Aorta (tissue), 5 donors: ENCODE measurements at regions not wholly inside any gene's neighbourhood (a gene's known extent, or its start where the extent isn't known, plus 50 kb on each side); places are given as distances from the start of the nearest gene placed in this dataset.
"Not testable (repeated sequence)": the region's sequence is repeated elsewhere in the genome, so short reads cannot be mapped to it uniquely, and the experiment has no call there.

ENCODE experiments used
- ATAC-seq: fragments of 200-7000 bp; cut with Tn5 transposase; one replicate; pipeline ENCODE4 v1.9.1; 2022; ENCODE audit warnings: moderate library complexity; ENCODE audit not compliant: low FRiP score
- DNase-seq, 2 donors: peaks; one replicate each; pipeline ENCODE4 v3.0.0-alpha.2; 2020
- H3K27ac ChIP-seq, 2 donors: one replicate each; pipeline ENCODE4 v1.5.1; 2013; ENCODE audit warnings: low read length in 2 of 2, mild to moderate bottlenecking in 2 of 2, moderate library complexity in 2 of 2, control low read depth in 1 of 2, inconsistent platforms in 1 of 2, low read depth in 1 of 2
- H3K27me3 ChIP-seq, 2 donors: one replicate each; pipeline ENCODE4 v1.6.1; 2013; ENCODE audit warnings: control low read depth in 1 of 2, low read length in 1 of 2, mild to moderate bottlenecking in 1 of 2, moderate library complexity in 1 of 2; ENCODE audit not compliant: insufficient read depth in 2 of 2, control insufficient read depth in 1 of 2
- H3K36me3 ChIP-seq, 2 donors: one replicate each; pipeline ENCODE4 v1.6.1; 2013; ENCODE audit warnings: control low read depth in 1 of 2, low read length in 1 of 2, mild to moderate bottlenecking in 1 of 2; ENCODE audit not compliant: insufficient read depth in 2 of 2, control insufficient read depth in 1 of 2
- H3K4me1 ChIP-seq, 2 donors: one replicate each; pipeline ENCODE4 v1.6.1; 2013; ENCODE audit warnings: low read length in 2 of 2, control low read depth in 1 of 2, mild to moderate bottlenecking in 1 of 2, moderate library complexity in 1 of 2; ENCODE audit not compliant: insufficient read depth in 2 of 2, control insufficient read depth in 1 of 2
- H3K4me3 ChIP-seq, 2 donors: one replicate each; pipeline ENCODE4 v1.5.1; 2013; ENCODE audit warnings: low read length in 2 of 2, control low read depth in 1 of 2, mild to moderate bottlenecking in 1 of 2
- H3K9me3 ChIP-seq: one replicate; pipeline ENCODE4 v1.6.1; 2013; ENCODE audit warnings: mild to moderate bottlenecking, low read length; ENCODE audit not compliant: control insufficient read depth
- WGBS, 2 donors: extraction: QIAGEN DNeasy Blood & Tissue Kit; methylation state at CpG; one replicate each; pipeline ENCODE4 v1.1.7; 2013; 5-methylcytosine and 5-hydroxymethylcytosine counted together
- intact Hi-C, 2 donors: fragments of 100-400 bp; cut with DNase I; formaldehyde crosslinking; loops; one replicate each; pipeline versions ENCODE4 v1.14.2 to v1.15.0; 2022
- donor health status: healthy with polysubstance abuse.
- donor health status: Bipolar disorder and iron deficiency.
- donor health status: DM: no; HTN: no; CAD: no.
- donor health status: DM: no; HTN: no; CAD: no.
- donor health status: DM: yes; HTN: yes; CAD: no.

DNA sequence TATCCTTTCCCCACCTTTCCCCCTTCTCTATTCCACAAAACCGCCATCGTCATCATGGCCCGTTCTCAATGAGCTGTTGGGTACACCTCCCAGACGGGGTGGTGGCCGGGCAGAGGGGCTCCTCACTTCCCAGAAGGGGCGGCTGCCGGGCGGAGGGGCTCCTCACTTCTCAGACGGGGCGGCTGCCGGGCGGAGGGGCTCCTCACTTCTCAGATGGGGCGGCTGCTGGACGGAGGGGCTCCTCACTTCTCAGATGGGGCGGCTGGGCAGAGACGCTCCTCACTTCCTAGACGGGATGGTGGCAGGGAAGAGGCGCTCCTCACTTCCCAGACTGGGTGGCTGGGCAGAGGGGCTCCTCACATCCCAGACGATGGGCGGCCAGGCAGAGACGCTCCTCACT is 135.3 kb upstream of the GALNT2 start:
- H3K4me1 ChIP-seq, H3K36me3 ChIP-seq, H3K9me3 ChIP-seq, ATAC-seq, H3K27ac ChIP-seq, DNase-seq, H3K4me3 ChIP-seq, intact Hi-C loops, H3K27me3 ChIP-seq: not testable (repeated sequence)
- 95 to 96% methylated on average over 18 to 21 of the region's 21 CpGs for WGBS, 2 donors

DNA sequence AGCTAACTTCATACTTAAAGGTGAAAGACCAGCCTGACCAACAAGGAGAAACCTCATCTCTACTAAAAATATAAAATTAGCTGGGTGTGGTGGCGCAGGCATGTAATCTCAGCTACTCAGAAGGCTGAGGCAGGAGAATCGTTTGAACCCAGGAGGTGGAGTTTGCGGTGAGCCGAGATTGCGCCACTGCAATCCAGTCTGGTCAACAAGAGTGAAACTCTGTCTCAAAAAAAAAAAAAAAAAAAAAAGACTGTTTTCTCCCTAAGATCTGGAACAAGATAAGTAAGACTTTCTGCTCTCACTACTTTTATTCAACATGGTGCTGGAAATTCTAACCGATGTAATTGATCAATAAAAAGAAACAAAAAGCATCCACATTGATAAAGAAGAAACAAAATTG is 131.9 kb upstream of the GALNT2 start:
- H3K27ac ChIP-seq, intact Hi-C loops, DNase-seq, H3K36me3 ChIP-seq, H3K9me3 ChIP-seq, H3K27me3 ChIP-seq, H3K4me3 ChIP-seq, ATAC-seq, H3K4me1 ChIP-seq: not testable (repeated sequence)
- WGBS, 2 donors, result 93 to 97% methylated on average over 6 of the region's 6 CpGs

DNA sequence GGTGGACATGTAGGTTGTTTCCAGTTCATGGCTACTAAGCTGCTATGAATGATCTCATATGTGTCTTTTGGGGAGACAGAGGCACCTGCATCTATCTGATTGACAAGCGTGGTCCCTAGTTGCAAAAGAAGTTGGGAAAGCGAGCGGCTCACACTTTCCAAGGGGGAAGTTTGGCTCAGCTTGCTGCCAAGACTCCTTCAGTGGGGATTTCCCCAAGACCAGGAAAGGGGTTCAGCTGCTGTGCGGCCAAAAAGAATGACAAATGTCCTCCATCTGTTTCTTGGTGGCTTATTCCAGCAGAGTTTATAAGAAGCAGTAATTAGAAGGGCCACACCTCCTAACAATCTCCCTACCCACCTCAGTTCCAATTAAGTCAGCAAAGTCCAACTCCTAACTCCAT is 128.5 kb upstream of the GALNT2 start:
- no peak for DNase-seq
- 86 to 94% methylated on average over 4 of the region's 4 CpGs for WGBS, 2 donors
- intact Hi-C loops, result no loop called here

DNA sequence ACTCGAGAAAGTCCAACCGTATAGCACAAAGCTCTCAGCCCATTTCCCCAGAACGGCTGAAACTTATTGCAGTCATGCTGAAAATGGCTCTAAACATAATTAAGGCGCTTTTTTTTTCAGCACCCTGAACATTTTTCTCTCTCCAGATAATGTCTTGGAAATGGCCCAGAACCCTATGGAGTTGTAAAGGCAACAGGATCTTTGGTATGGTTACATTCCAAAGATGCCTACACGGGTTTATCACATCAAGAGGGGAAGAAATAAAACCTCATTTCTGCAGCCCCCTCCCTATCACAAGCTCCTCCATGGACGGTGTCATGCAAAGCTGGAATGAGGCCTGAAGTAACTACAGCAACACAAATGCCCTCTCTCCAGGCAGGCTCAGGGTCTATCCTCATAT is 126.4 kb upstream of the GALNT2 start:
- ATAC-seq, result no peak
- H3K4me3 ChIP-seq, result no peak overlapping the region
- no peak for DNase-seq
- no peaks in the 10 kb centered on the region for H3K9me3 ChIP-seq
- no peaks in the 10 kb centered on the region for H3K36me3 ChIP-seq
- H3K4me1 ChIP-seq, result no peaks in the 10 kb centered on the region
- no peak overlapping the region for H3K27ac ChIP-seq
- WGBS, 2 donors, result 26 to 41% methylated on average over 6 of the region's 6 CpGs
- intact Hi-C loops, result no loop called here
- H3K27me3 ChIP-seq, result no peaks in the 10 kb centered on the region

More for the DNA sequence above, 128.5 kb upstream of the GALNT2 start:
- no peaks in the 10 kb centered on the region for H3K27me3 ChIP-seq
- ATAC-seq, result no peak
- no peak overlapping the region for H3K27ac ChIP-seq
- no peaks in the 10 kb centered on the region for H3K9me3 ChIP-seq
- H3K36me3 ChIP-seq, result no peaks in the 10 kb centered on the region
- H3K4me3 ChIP-seq, result no peak overlapping the region
- H3K4me1 ChIP-seq, result no peaks in the 10 kb centered on the region

DNA sequence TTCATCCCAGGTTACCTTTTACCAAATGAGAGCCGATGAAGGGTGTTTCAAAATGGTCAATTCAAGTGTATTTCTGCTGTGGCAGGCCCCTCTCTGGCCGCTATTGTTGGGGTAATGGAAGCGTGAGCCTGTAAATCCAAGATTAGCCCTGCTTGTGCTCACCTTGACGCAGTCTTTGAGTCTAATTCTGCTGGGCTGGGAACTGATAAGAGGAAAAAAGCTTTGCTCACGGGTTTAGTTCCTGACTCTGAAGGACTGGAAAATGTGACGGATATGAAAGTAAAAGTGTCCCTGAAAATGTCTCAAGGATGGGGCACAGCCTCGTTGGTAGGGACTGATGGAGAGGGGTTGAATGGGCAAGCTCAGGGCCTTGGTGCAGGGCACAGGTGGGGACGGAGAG is 125.9 kb upstream of the GALNT2 start:
- H3K4me1 ChIP-seq, result no peaks in the 10 kb centered on the region
- H3K27me3 ChIP-seq, result no peaks in the 10 kb centered on the region
- 74 to 85% methylated on average over 8 of the region's 8 CpGs for WGBS, 2 donors
- no peaks in the 10 kb centered on the region for H3K36me3 ChIP-seq
- no peak for ATAC-seq
- intact Hi-C loops, result no loop called here
- no peak overlapping the region for H3K4me3 ChIP-seq
- H3K9me3 ChIP-seq, result no peaks in the 10 kb centered on the region
- DNase-seq, result no peak
- no peak overlapping the region for H3K27ac ChIP-seq

DNA sequence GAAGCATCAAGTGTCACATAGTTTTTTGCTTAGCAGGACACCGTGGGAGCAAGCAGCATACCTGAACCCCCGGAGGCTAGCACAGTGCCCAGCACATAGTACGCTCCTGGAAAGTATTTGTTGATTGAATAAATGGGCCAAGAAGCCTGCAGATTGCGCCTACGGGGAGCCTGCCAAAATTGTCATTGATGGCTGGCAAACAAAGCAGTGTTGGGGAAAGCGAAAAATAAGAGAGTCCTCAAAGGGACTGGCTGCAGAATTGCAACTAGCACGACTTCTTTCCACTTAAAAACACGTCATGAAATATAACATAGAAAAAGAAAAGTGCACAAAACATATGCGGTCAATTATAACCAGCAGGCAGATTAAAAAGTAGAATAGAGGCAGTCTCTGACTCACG is 125.2 kb upstream of the GALNT2 start:
- Histone ChIP-seq H3K4me1 (no peaks in the 10 kb centered on the region), H3K9me3 (no peaks in the 10 kb centered on the region), H3K27me3 (no peaks in the 10 kb centered on the region), H3K36me3 (no peaks in the 10 kb centered on the region), H3K27ac (no peak overlapping the region), H3K4me3 (no peak overlapping the region)
- WGBS, 2 donors, result 25 to 27% methylated on average over 10 of the region's 10 CpGs
- intact Hi-C loops, result no loop called here
- no peak for ATAC-seq
- DNase-seq, result no peak

DNA sequence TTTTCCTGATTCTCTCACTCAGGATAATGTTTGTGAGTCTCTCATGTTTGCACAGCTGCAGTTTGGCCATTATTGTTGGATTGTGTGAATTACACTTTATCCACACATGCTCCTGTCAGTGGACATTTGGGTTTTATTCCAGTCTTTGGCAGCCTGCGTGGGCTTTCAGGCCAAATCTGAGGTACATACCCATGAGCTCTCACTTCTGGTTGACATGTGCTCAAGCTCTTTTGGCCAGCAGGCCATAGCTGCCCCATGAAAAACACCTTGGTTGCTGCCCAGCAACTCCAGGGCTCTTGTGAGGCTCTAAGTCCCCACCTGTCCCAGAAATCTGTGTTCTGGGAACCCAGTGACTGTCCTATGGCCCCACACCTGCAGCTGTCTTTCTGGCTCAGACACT is 124.5 kb upstream of the GALNT2 start:
- ATAC-seq, result no peak

DNA sequence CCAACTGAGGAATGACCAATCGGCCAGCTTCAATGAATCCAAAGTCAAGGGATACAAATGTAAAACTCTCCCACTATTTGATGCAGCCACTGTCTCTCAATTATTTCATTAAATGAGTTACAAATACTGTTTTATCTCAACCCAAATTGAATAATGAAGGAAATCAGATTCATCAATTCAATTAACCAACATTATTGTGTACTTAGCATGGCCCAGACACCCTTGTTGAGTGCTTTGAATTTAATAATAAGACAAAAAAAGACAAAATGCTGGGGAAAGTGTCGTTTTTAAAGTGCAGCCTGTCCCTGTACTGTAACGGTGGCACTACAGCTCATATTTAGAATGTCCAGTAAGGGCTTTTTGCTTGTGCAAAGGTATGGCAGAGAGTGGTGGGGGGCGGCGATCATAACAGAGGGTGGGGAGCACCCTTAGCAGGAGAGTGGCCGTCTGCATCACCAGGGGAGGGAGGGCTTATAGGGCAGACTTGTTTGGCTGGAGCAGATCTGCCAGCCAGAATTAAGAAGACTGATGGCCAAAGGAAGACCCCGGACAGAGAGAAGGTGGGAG is 123.8 kb upstream of the GALNT2 start:
- intact Hi-C loops, result no loop called here
- Histone ChIP-seq H3K4me1 (no peaks in the 10 kb centered on the region), H3K36me3 (no peaks in the 10 kb centered on the region), H3K4me3 (no peak overlapping the region), H3K9me3 (no peaks in the 10 kb centered on the region), H3K27ac (no peak overlapping the region), H3K27me3 (no peaks in the 10 kb centered on the region)
- ATAC-seq (no peak), DNase-seq (no peak)
- 96 to 97% methylated on average over 7 of the region's 7 CpGs for WGBS, 2 donors

More for the DNA sequence above, 124.5 kb upstream of the GALNT2 start:
- Histone ChIP-seq H3K4me1 (no peaks in the 10 kb centered on the region), H3K36me3 (no peaks in the 10 kb centered on the region), H3K27me3 (no peaks in the 10 kb centered on the region), H3K27ac (no peak overlapping the region), H3K9me3 (no peaks in the 10 kb centered on the region), H3K4me3 (no peak overlapping the region)
- intact Hi-C loops, result no loop called here
- DNase-seq, result no peak
- WGBS, 2 donors, result 10 to 41% methylated on average over 1 of the region's 1 CpG

DNA sequence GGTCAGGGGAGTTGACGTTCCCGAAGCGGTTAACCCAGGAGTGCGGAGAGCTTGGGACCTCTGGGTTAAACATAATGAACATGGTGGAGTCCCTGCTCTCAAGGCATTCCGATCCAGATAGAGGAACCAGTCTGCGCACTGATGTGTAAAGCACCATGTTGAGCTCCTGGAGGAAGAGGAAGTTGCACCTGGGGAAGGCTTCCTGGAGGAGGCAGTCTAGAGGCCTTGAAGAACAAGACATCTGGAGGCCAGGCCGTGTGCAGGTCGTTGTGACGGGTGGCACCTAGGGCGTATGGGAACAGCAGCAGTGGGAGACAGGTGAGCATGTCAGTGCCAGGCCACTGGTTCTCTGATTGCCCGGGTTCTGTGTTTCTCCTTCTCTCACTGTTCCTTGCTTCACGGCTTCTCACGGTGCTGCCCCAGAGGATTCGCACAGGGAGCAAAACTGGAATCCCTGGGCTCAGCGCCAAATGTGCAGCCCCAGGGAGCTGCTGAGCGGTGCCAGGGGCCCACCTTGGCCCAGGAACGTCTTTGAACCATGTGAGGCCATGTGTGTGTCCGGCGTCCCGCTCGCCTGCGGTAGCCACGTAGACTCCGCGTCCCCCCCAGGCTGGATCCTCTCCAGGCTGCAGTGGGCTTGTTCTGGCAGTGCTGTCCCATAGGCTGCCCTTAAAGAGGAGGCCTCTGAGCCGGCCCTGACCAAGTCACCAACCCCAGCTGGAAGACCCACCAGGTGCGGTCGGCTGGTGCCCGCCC is 122.9 kb upstream of the GALNT2 start:
- DNase-seq, result no peak
- WGBS, 2 donors, result 94 to 96% methylated on average over 29 of the region's 29 CpGs
- no peak for ATAC-seq
- H3K36me3 ChIP-seq, result no peaks in the 10 kb centered on the region
- H3K27me3 ChIP-seq, result no peaks in the 10 kb centered on the region
- intact Hi-C loops, result no loop called here
- H3K27ac ChIP-seq, result no peak overlapping the region
- no peaks in the 10 kb centered on the region for H3K4me1 ChIP-seq
- no peak overlapping the region for H3K4me3 ChIP-seq
- no peaks in the 10 kb centered on the region for H3K9me3 ChIP-seq
